ENCODE measurements at regions not wholly inside any gene's neighbourhood (a gene's known extent, or its start where the extent isn't known, plus 50 kb on each side); places are given as distances from the start of the nearest gene placed in this dataset.
A peak's percentile ranks its signal among the peaks of the same experiment; 100 is the strongest.

- ChIA-PET CTCF (interaction anchor here (0.7 kb wide), 1 partner anchor 1326 kb away, joined by 4 read pairs; no protein-coding TSS in a partner anchor), POLR2A (ENCODE audit: low non-redundant PET) (no interaction called here)
- peak overlapping the region; percentile 80 for H3K27ac ChIP-seq
- TF ChIP-seq CTCF (conservative IDR thresholded peaks at IDR 0.05; ENCODE audit: low read depth): no peak
- DNase-seq (ENCODE audit: low spot score): peak; percentile 12
These were observed 1176.7 kb downstream of the NLGN4X start for GRCh38 chrX:5051831-5052491.

- DNase-seq (ENCODE audit: low spot score): no peak
- no peak overlapping the region for H3K27ac ChIP-seq
- POLR2A ChIA-PET (ENCODE audit: low non-redundant PET): no interaction called here
- CTCF ChIA-PET: interaction anchor here (0.7 kb wide), 1 partner anchor 62 kb away, joined by 4 read pairs; no protein-coding TSS in a partner anchor
- no peak for TF ChIP-seq CTCF (conservative IDR thresholded peaks at IDR 0.05; ENCODE audit: low read depth)
These were observed 1186.1 kb downstream of the NLGN4X start for GRCh38 chrX:5042563-5042962.

- ChIA-PET POLR2A (ENCODE audit: low non-redundant PET) (no interaction called here), CTCF (no interaction called here)
- H3K27ac ChIP-seq: no peak overlapping the region
- no peak for TF ChIP-seq CTCF (conservative IDR thresholded peaks at IDR 0.05; ENCODE audit: low read depth)
- DNase-seq (ENCODE audit: low spot score): no peak
These were observed 1196.9 kb downstream of the NLGN4X start for GRCh38 chrX:5031792-5032191.

GRCh38 chrX:5015451-5015850, 1213.2 kb downstream of the NLGN4X start:
- no peak overlapping the region for H3K27ac ChIP-seq
- TF ChIP-seq CTCF (conservative IDR thresholded peaks at IDR 0.05; ENCODE audit: low read depth): no peak
- DNase-seq (ENCODE audit: low spot score): no peak
- ChIA-PET POLR2A (ENCODE audit: low non-redundant PET) (no interaction called here), CTCF (no interaction called here)

- ChIA-PET CTCF (no interaction called here), POLR2A (ENCODE audit: low non-redundant PET) (no interaction called here)
- no peak for TF ChIP-seq CTCF (conservative IDR thresholded peaks at IDR 0.05; ENCODE audit: low read depth)
- H3K27ac ChIP-seq: no peak overlapping the region
- DNase-seq (ENCODE audit: low spot score): no peak
These were observed 1233.8 kb downstream of the NLGN4X start for GRCh38 chrX:4994855-4995254.

- no peak for DNase-seq (ENCODE audit: low spot score)
- no peak for TF ChIP-seq CTCF (conservative IDR thresholded peaks at IDR 0.05; ENCODE audit: low read depth)
- POLR2A ChIA-PET (ENCODE audit: low non-redundant PET): no interaction called here
- no peak overlapping the region for H3K27ac ChIP-seq
- CTCF ChIA-PET: no interaction called here
These were observed 1250.1 kb downstream of the NLGN4X start for GRCh38 chrX:4978613-4979012.
